ENCODE measurements at regions not wholly inside any gene's neighbourhood (a gene's known extent, or its start where the extent isn't known, plus 50 kb on each side); places are given as distances from the start of the nearest gene placed in this dataset.

GRCh38 chr2:239791526-239792404 lies 233.4 kb downstream of the NDUFA10 start:
- no peak for TF ChIP-seq CTCF (IDR thresholded peaks at IDR 0.05; ENCODE audit: low read depth, low read length)
- no peak overlapping the region for H3K4me3 ChIP-seq (ENCODE audit: low read depth, low read length)

GRCh38 chr2:239790721-239791120 lies 234.4 kb downstream of the NDUFA10 start:
- TF ChIP-seq CTCF (IDR thresholded peaks at IDR 0.05; ENCODE audit: low read depth, low read length): no peak

GRCh38 chr2:239790313-239790712 lies 234.8 kb downstream of the NDUFA10 start:
- no peak overlapping the region for H3K4me3 ChIP-seq (ENCODE audit: low read depth, low read length)
- TF ChIP-seq CTCF (IDR thresholded peaks at IDR 0.05; ENCODE audit: low read depth, low read length): no peak

More at GRCh38 chr2:239790721-239791120, 234.4 kb downstream of the NDUFA10 start:
- H3K4me3 ChIP-seq (ENCODE audit: low read depth, low read length): no peak overlapping the region

GRCh38 chr2:239789711-239790110 lies 235.4 kb downstream of the NDUFA10 start:
- H3K4me3 ChIP-seq (ENCODE audit: low read depth, low read length): no peak overlapping the region
- TF ChIP-seq CTCF (IDR thresholded peaks at IDR 0.05; ENCODE audit: low read depth, low read length): no peak

GRCh38 chr2:239788576-239789098 lies 236.5 kb downstream of the NDUFA10 start:
- no peak overlapping the region for H3K4me3 ChIP-seq (ENCODE audit: low read depth, low read length)
- no peak for TF ChIP-seq CTCF (IDR thresholded peaks at IDR 0.05; ENCODE audit: low read depth, low read length)

GRCh38 chr2:239787538-239788050 lies 237.5 kb downstream of the NDUFA10 start:
- no peak for TF ChIP-seq CTCF (IDR thresholded peaks at IDR 0.05; ENCODE audit: low read depth, low read length)
- no peak overlapping the region for H3K4me3 ChIP-seq (ENCODE audit: low read depth, low read length)

GRCh38 chr2:239786791-239787190 lies 238.4 kb downstream of the NDUFA10 start:
- H3K4me3 ChIP-seq (ENCODE audit: low read depth, low read length): no peak overlapping the region
- no peak for TF ChIP-seq CTCF (IDR thresholded peaks at IDR 0.05; ENCODE audit: low read depth, low read length)

Measured in WI38 (cell line).